ENCODE measurements at regions not wholly inside any gene's neighbourhood (a gene's known extent, or its start where the extent isn't known, plus 50 kb on each side); places are given as distances from the start of the nearest gene placed in this dataset.

DNA sequence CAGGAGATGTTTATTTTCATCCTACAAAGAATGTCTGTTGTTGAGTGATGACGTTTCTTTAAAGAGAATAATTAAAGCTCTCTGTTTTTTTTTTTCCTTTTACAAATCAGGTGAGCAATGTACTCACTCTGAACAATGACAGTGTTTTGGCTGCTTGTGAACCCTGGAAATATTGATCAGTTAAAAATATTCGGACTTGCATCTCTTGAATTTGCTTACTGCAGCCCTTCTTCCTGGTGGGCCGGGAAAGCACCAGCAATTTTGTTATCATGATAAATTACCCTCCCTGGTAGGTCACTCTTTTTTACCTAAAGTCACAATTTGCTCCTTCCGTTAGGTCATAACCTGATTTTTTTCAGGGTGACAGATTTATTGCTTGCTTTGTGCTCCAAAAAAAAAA lies 72.3 kb upstream of the NR5A2 start:
- DNase-seq = no peak

DNA sequence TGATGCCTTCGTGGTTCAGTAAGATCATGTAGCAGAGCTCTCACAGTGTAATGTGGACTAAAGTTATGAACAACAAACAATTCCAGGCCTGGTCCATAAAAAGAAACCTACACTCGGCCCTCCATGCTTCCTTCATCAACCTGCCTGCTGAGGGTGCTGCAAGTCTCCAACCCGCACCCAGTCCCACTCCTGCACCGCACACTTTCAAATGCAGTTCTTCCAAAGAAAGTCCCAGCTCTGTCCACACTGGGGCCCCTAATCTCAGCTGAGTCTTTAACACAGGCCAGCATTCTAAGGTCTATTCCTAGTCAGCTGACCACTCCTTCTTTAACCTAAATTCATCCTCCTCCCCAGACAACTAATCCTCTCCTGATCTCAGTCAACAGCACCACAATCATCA lies 71.5 kb upstream of the NR5A2 start:
- DNase-seq = no peak

DNA sequence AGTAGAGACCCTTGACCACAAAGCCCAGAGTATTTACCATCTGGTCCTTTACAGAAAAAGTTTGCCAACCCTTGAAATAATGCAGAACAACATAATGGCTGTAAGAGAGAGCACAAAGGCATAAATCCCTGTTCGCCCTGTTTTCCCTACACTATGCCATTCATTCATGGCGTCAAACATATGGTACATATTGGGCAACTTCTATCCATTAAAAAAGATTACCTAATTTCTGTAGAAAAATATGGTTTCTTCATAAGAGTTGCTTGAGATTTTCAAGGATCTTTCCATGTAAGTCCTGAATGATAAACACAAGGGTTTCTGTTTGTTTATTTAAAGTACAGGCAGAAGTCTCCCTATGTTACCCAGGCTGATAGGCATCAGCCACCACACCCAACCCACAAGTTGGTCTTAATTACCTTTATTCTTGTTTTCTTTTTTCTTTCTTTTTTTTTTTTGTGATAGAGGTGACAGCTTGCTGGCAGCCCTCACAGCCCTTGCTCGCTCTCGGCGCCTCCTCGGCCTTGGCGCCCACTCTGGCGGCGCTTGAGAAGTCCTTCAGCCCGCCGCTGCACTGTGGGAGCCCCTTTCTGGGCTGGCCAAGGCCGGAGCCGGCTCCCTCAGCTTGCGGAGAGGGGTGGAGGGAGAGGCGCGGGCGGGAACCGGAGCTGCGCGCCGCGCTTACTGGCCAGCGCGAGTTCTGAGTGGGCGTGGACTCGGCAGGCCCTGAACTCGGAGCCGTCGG lies 68.3 kb upstream of the NR5A2 start:
- DNase-seq = no peak

DNA sequence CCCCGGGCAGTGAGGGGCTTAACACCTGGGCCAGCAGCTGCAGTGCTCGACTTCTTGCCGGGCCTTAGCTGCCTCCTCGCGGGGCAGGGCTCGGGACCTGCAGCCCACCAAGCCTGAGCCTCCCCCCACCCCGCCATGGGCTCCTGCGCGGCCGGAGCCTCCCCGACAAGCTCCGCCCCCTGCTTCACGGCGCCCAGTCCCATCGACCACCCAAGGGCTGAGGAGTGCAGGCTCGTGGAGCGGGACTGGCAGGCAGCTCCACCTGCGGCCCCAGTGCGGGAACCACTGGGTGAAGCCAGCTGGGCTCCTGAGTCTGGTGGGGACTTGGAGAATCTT lies 67.8 kb upstream of the NR5A2 start:
- DNase-seq = no peak

DNA sequence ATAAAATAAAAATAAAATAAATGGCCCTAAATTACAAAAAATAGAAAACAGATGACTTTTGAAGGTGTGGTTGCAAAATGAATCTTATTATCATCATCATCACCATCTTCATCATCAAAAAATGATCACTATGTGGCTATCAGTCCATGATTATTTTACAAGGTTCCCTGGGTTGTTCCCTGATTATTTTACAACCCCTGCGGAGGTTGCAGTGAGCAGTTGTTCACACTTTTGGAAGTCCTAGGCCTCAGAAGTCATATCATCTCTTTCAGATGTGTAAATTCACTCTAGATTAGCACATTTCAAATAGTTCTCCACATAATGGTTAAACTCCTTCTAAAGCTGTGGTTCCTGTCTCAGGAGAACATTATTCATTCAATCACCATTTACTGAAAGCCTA lies 57.4 kb upstream of the NR5A2 start:
- DNase-seq = no peak

DNA sequence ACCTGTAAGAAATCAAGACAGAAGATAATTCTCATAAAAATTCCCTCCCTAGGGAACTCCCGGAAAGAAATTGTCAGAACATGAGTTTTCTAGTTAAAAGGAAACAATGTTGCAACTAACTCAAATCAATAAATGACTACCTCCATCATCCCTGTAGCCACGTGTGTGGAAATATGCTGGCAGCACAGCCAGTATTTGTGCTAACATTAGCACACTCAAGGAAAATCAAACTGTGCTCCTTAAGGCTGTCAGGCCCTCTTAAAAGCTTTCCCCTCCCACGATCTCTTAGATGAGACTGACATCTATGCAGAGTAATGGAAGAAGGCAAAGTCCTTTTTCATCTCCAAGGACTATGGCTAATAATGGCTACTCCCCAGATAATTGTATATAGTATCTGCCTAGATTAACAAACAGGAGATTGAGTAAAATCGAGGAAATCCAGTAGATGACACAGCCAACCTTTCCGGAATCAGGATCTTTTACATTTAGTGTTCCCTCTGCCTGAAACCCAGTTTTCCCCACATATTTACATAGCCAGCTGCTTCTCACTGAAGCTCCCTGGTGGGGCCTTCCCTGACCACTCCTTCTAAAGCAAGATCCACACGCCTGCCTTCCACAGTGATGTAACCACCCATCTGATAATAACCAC lies 50.9 kb upstream of the NR5A2 start:
- no peak for DNase-seq

Measured in DMS153 (cell line).